IPS DF 6.9 (cell line): ENCODE measurements at regions not wholly inside any gene's neighbourhood (a gene's known extent, or its start where the extent isn't known, plus 50 kb on each side); places are given as distances from the start of the nearest gene placed in this dataset.
"Not testable (repeated sequence)": the region's sequence is repeated elsewhere in the genome, so short reads cannot be mapped to it uniquely, and the experiment has no call there.

Source experiments
- DNase-seq: peaks from one replicate; pipeline ENCODE4 v3.0.0-alpha.2; 2013; ENCODE audit warnings: low read depth, low spot score
- H3K27ac ChIP-seq: one replicate; pipeline ENCODE4 v1.5.1; 2013; ENCODE audit warnings: low read length, control low read depth
- H3K27me3 ChIP-seq: 2 replicates; pipeline ENCODE4 v1.6.1; 2013; ENCODE audit warnings: mild to moderate bottlenecking, low read length; ENCODE audit not compliant: control insufficient read depth, insufficient read depth
- H3K36me3 ChIP-seq: 2 replicates; pipeline ENCODE4 v1.6.1; 2013; ENCODE audit warnings: low read length; ENCODE audit not compliant: control insufficient read depth, insufficient read depth
- H3K4me1 ChIP-seq: 2 replicates; pipeline ENCODE4 v1.6.1; 2013; ENCODE audit warnings: low read length; ENCODE audit not compliant: control insufficient read depth, insufficient read depth
- H3K4me3 ChIP-seq: 2 replicates; pipeline ENCODE4 v1.5.1; 2013; ENCODE audit warnings: mild to moderate bottlenecking, low read length
- H3K9me3 ChIP-seq: 2 replicates; pipeline ENCODE4 v1.6.1; 2013; ENCODE audit warnings: low read length, inconsistent platforms; ENCODE audit not compliant: control insufficient read depth, insufficient read depth
- WGBS: extraction: QIAGEN DNeasy Blood & Tissue Kit; methylation state at CpG from one replicate; pipeline ENCODE4 v1.1.7; 2013; ENCODE audit warnings: mixed read lengths, missing lambda C conversion rate; ENCODE audit not compliant: insufficient read length, insufficient coverage; 5-methylcytosine and 5-hydroxymethylcytosine counted together

DNA sequence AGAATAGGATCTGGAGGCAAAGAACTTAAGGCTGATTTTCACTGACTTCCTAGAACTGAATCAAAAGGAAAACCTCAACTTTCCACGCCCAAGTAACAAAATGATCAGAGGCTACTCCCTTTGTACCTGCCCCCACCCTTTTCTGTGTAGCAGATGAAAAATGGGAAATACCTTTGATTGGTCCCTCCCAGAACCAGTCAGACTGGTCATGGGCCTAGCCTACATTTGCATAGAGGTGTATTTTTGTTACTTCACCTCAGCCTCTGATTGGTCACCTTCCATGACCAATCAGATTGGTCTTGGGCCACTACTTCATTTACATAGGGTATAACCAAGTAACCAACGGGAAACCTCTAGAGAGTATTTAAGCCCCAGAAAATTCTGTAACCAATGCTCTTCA lies 1553.5 kb upstream of the C9orf72 start:
- no CpG with 5 or more reads among the region's 2 CpGs for WGBS
- Histone ChIP-seq H3K9me3 (peaks cover 2% of the 10 kb centered on the region), H3K27ac (no peak overlapping the region), H3K36me3 (no peaks in the 10 kb centered on the region), H3K4me1 (no peaks in the 10 kb centered on the region), H3K4me3 (no peak overlapping the region), H3K27me3 (no peaks in the 10 kb centered on the region)
- no peak for DNase-seq

GRCh38 chr9:29129763-29130162 lies 1556.5 kb upstream of the C9orf72 start:
- Histone ChIP-seq H3K36me3 (no peaks in the 10 kb centered on the region), H3K9me3 (peaks cover 2% of the 10 kb centered on the region), H3K4me1 (no peaks in the 10 kb centered on the region), H3K27ac (no peak overlapping the region), H3K4me3 (no peak overlapping the region), H3K27me3 (no peaks in the 10 kb centered on the region)
- DNase-seq, result peak; percentile 7
- WGBS, result 100% methylated on average over 1 of the region's 1 CpG

DNA sequence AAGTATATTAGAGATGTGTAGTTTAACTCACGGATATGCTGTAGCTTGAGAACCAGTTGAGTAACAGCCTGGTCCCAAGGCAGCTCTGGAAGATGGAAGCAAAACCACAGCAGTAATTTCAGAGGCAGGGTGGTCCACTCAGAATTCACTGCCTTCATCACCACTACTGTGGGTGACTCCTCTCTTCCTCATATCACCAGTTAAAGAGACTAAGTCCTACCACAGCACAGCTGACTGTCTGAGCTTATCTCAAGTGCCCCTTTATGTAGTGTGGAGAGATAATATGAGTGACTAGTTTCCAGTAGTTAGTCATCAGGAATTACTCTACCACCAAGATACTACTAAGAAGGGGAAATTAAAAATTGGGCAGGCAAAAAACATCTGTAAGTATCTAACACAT lies 1571.2 kb upstream of the C9orf72 start:
- no peaks in the 10 kb centered on the region for H3K27me3 ChIP-seq
- H3K4me1 ChIP-seq, result no peaks in the 10 kb centered on the region
- DNase-seq, result no peak
- H3K36me3 ChIP-seq, result no peaks in the 10 kb centered on the region
- no peak overlapping the region for H3K27ac ChIP-seq
- no peak overlapping the region for H3K4me3 ChIP-seq
- H3K9me3 ChIP-seq, result no peaks in the 10 kb centered on the region
- WGBS, result no CpG with 5 or more reads among the region's 1 CpG

- H3K27ac ChIP-seq, result no peak overlapping the region
- no peak for DNase-seq
- H3K4me3 ChIP-seq, result no peak overlapping the region
- no peaks in the 10 kb centered on the region for H3K27me3 ChIP-seq
- no peaks in the 10 kb centered on the region for H3K9me3 ChIP-seq
- no peaks in the 10 kb centered on the region for H3K4me1 ChIP-seq
- H3K36me3 ChIP-seq, result no peaks in the 10 kb centered on the region
- no CpG with 5 or more reads among the region's 3 CpGs for WGBS
Observed at GRCh38 chr9:29150606-29151005, 1577.3 kb upstream of the C9orf72 start.

DNA sequence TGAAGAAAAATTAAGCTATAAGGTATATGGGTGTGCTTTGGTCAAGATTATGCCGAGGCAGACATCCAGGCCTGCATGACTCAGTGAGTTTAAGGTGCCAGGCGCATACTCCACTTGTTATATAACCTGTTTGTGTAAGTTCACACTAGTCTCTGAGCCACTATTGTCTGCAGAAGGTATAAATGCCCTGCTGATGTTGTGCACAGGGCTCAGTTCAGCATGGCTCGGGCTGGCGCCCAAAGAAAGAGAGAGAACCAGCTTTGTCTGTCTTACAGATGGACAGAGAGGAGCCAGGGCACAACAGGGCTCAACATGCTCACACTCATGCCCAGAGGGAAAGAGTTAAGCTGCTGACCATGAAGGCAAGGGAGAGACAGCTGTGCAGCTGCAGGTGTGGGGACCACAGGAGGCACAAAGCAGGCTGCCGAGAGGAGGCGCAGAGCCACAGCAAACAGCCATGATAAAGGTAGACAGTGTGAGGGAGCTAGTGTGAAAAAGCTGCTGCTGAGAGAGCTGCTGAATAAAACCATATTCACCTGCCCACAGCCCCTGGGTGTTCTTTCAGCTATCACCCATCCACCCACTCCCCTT lies 1587.6 kb upstream of the C9orf72 start:
- no peak overlapping the region for H3K27ac ChIP-seq

DNA sequence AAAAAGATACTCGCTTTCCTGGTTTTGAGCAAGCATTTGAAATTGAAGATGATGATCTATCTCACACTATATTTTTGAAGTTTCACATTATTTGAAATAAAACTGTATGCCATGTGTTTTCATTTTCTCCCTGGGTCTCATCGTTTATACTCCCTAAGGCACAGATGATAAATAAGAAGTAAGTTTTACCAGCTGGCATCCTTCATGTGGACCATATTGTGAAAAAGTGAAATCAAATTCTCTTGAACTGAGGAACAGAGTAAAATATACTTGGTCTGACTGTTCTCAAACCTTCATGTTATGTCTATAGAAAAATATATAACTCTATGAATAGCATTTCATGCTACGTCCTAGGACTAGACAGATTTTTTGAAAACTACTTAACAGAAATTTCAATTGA lies 1600.9 kb upstream of the C9orf72 start:
- no peaks in the 10 kb centered on the region for H3K4me1 ChIP-seq
- H3K36me3 ChIP-seq, result no peaks in the 10 kb centered on the region
- no peak overlapping the region for H3K4me3 ChIP-seq
- H3K27me3 ChIP-seq, result no peaks in the 10 kb centered on the region
- no peak overlapping the region for H3K27ac ChIP-seq
- no peaks in the 10 kb centered on the region for H3K9me3 ChIP-seq
- WGBS, result no CpG with 5 or more reads among the region's 3 CpGs
- no peak for DNase-seq

More for the DNA sequence above, 1587.6 kb upstream of the C9orf72 start:
- no peak for DNase-seq
- Histone ChIP-seq H3K36me3 (no peaks in the 10 kb centered on the region), H3K4me1 (peaks cover 4% of the 10 kb centered on the region; the same call in 1 of the 2 replicates), H3K27me3 (no peaks in the 10 kb centered on the region), H3K9me3 (no peaks in the 10 kb centered on the region), H3K4me3 (no peak overlapping the region)
- no CpG with 5 or more reads among the region's 6 CpGs for WGBS

- WGBS, result no CpG with 5 or more reads among the region's 2 CpGs
- Histone ChIP-seq H3K36me3 (no peaks in the 10 kb centered on the region), H3K27me3 (no peaks in the 10 kb centered on the region), H3K9me3 (no peaks in the 10 kb centered on the region), H3K4me1 (no peaks in the 10 kb centered on the region), H3K27ac (no peak overlapping the region), H3K4me3 (no peak overlapping the region)
- DNase-seq, result no peak
Observed at GRCh38 chr9:29176231-29176630, 1603.0 kb upstream of the C9orf72 start.

GRCh38 chr9:29176786-29177185 lies 1603.5 kb upstream of the C9orf72 start:
- H3K27me3 ChIP-seq, result no peaks in the 10 kb centered on the region
- H3K9me3 ChIP-seq, result no peaks in the 10 kb centered on the region
- no peak overlapping the region for H3K27ac ChIP-seq
- no peak overlapping the region for H3K4me3 ChIP-seq
- DNase-seq, result no peak
- no CpG with 5 or more reads among the region's 2 CpGs for WGBS
- H3K4me1 ChIP-seq, result no peaks in the 10 kb centered on the region
- H3K36me3 ChIP-seq, result no peaks in the 10 kb centered on the region

DNA sequence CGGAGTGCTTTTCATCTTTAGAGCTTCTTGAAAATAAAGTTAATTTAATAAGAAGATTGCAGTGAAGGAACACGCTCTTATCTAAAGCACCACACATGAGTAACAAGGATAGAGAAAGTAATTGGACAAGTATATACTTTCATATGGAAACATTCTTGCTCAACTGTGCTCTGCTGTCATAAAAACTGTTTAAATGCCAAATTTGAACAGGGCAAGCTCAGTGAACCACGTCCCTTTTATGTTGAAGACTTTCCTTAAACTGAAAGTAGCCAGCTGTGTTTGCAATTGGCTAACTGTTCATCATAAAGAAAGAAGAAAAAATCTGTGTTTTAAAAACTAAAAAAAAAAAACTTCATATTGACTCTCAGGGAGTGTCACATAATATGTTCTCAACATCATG lies 1610.7 kb upstream of the C9orf72 start:
- WGBS, result no CpG with 5 or more reads among the region's 3 CpGs

GRCh38 chr9:29188771-29189170 lies 1615.5 kb upstream of the C9orf72 start:
- no CpG with 5 or more reads among the region's 34 CpGs for WGBS
- not testable (repeated sequence) for H3K4me1 ChIP-seq, H3K9me3 ChIP-seq, H3K36me3 ChIP-seq, H3K4me3 ChIP-seq, H3K27me3 ChIP-seq, H3K27ac ChIP-seq, DNase-seq

More for the DNA sequence above, 1610.7 kb upstream of the C9orf72 start:
- Histone ChIP-seq H3K36me3 (no peaks in the 10 kb centered on the region), H3K4me1 (no peaks in the 10 kb centered on the region), H3K4me3 (no peak overlapping the region), H3K27me3 (no peaks in the 10 kb centered on the region), H3K27ac (no peak overlapping the region), H3K9me3 (no peaks in the 10 kb centered on the region)
- no peak for DNase-seq

DNA sequence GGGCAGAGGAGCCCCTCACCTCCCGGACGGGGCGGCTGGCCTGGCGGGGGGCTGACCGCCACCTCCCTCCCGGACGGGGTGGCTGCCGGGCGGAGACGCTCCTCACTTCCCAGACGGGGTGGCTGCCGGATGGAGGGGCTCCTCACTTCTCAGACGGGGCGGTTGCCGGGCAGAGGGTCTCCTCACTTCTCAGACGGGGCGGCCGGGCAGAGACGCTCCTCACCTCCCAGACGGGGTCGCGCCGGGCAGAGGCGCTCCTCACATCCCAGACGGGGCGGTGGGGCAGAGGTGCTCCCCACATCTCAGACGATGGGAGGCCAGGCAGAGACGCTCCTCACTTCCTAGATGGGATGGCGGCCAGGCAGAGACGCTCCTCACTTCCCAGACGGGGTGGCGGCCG lies 1615.9 kb upstream of the C9orf72 start:
- H3K4me1 ChIP-seq, DNase-seq, H3K4me3 ChIP-seq, H3K36me3 ChIP-seq, H3K9me3 ChIP-seq, H3K27me3 ChIP-seq, H3K27ac ChIP-seq: not testable (repeated sequence)
- WGBS, result no CpG with 5 or more reads among the region's 33 CpGs
